HUES6 (cell line): ENCODE measurements at regions not wholly inside any gene's neighbourhood (a gene's known extent, or its start where the extent isn't known, plus 50 kb on each side); places are given as distances from the start of the nearest gene placed in this dataset.

ENCODE experiments used
- H3K27ac ChIP-seq: 2 replicates; pipeline ENCODE4 v1.7.0; 2013; ENCODE audit warnings: low read depth, mild to moderate bottlenecking, low read length, inconsistent platforms
- H3K27me3 ChIP-seq: 2 replicates; pipeline ENCODE4 v1.6.1; 2013; ENCODE audit warnings: low read length; ENCODE audit not compliant: control insufficient read depth, insufficient read depth
- H3K36me3 ChIP-seq: 2 replicates; pipeline ENCODE4 v1.6.1; 2013; ENCODE audit warnings: low read length; ENCODE audit not compliant: control insufficient read depth, insufficient read depth
- H3K4me1 ChIP-seq: 2 replicates; pipeline ENCODE4 v1.6.1; 2013; ENCODE audit warnings: low read length; ENCODE audit not compliant: control insufficient read depth, insufficient read depth
- H3K4me3 ChIP-seq: 2 replicates; pipeline ENCODE4 v1.5.1; 2013; ENCODE audit warnings: low read depth, low read length
- H3K9ac ChIP-seq: one replicate; pipeline ENCODE4 v1.6.1; 2013; ENCODE audit warnings: mild to moderate bottlenecking, low read length
- H3K9me3 ChIP-seq: 2 replicates; pipeline ENCODE4 v1.6.1; 2013; ENCODE audit warnings: low read depth, low read length; ENCODE audit not compliant: control insufficient read depth, insufficient read depth

GRCh38 chr20:57908704-57909630 lies 199.2 kb upstream of the PMEPA1 start:
- Histone ChIP-seq H3K27me3 (no peaks in the 10 kb centered on the region), H3K27ac (no peak overlapping the region), H3K36me3 (no peaks in the 10 kb centered on the region), H3K9me3 (no peaks in the 10 kb centered on the region), H3K4me3 (no peak overlapping the region), H3K4me1 (no peaks in the 10 kb centered on the region), H3K9ac (no peak overlapping the region)

GRCh38 chr20:57908226-57908625 lies 198.4 kb upstream of the PMEPA1 start:
- Histone ChIP-seq H3K27me3 (no peaks in the 10 kb centered on the region), H3K9me3 (no peaks in the 10 kb centered on the region), H3K27ac (no peak overlapping the region), H3K9ac (no peak overlapping the region), H3K36me3 (no peaks in the 10 kb centered on the region), H3K4me3 (no peak overlapping the region), H3K4me1 (no peaks in the 10 kb centered on the region)

- Histone ChIP-seq H3K9ac (no peak overlapping the region), H3K4me3 (no peak overlapping the region), H3K9me3 (no peaks in the 10 kb centered on the region), H3K4me1 (no peaks in the 10 kb centered on the region), H3K27ac (no peak overlapping the region), H3K27me3 (no peaks in the 10 kb centered on the region), H3K36me3 (no peaks in the 10 kb centered on the region)
Observed at GRCh38 chr20:57907131-57908000, 197.6 kb upstream of the PMEPA1 start.

GRCh38 chr20:57905448-57905847 lies 195.6 kb upstream of the PMEPA1 start:
- Histone ChIP-seq H3K4me3 (no peak overlapping the region), H3K27ac (no peak overlapping the region), H3K4me1 (peaks cover 2% of the 10 kb centered on the region; the same call in 1 of the 2 replicates), H3K9me3 (no peaks in the 10 kb centered on the region), H3K9ac (no peak overlapping the region), H3K36me3 (no peaks in the 10 kb centered on the region), H3K27me3 (no peaks in the 10 kb centered on the region)

- Histone ChIP-seq H3K4me3 (no peak overlapping the region), H3K27me3 (no peaks in the 10 kb centered on the region), H3K9me3 (no peaks in the 10 kb centered on the region), H3K27ac (no peak overlapping the region), H3K36me3 (no peaks in the 10 kb centered on the region), H3K9ac (no peak overlapping the region), H3K4me1 (peaks cover 11% of the 10 kb centered on the region; the same call in 1 of the 2 replicates)
Observed at GRCh38 chr20:57904314-57905105, 194.7 kb upstream of the PMEPA1 start.

- peaks cover 15% of the 10 kb centered on the region; the same call in 1 of the 2 replicates for H3K4me1 ChIP-seq
- H3K27ac ChIP-seq, result no peak overlapping the region
- no peaks in the 10 kb centered on the region for H3K27me3 ChIP-seq
- H3K36me3 ChIP-seq, result no peaks in the 10 kb centered on the region
- H3K9me3 ChIP-seq, result no peaks in the 10 kb centered on the region
- H3K9ac ChIP-seq, result no peak overlapping the region
- no peak overlapping the region for H3K4me3 ChIP-seq
Observed at GRCh38 chr20:57902473-57902872, 192.7 kb upstream of the PMEPA1 start.

GRCh38 chr20:57901526-57901925 lies 191.7 kb upstream of the PMEPA1 start:
- Histone ChIP-seq H3K27me3 (no peaks in the 10 kb centered on the region), H3K4me1 (peaks cover 15% of the 10 kb centered on the region; the same call in 1 of the 2 replicates), H3K9ac (no peak overlapping the region)

GRCh38 chr20:57900226-57900905 lies 190.6 kb upstream of the PMEPA1 start:
- Histone ChIP-seq H3K36me3 (no peaks in the 10 kb centered on the region), H3K4me1 (peaks cover 15% of the 10 kb centered on the region; the same call in 1 of the 2 replicates), H3K4me3 (no peak overlapping the region), H3K27me3 (no peaks in the 10 kb centered on the region), H3K9ac (no peak overlapping the region), H3K27ac (no peak overlapping the region), H3K9me3 (no peaks in the 10 kb centered on the region)

More at GRCh38 chr20:57901526-57901925, 191.7 kb upstream of the PMEPA1 start:
- H3K9me3 ChIP-seq, result no peaks in the 10 kb centered on the region
- H3K4me3 ChIP-seq, result no peak overlapping the region
- H3K27ac ChIP-seq, result no peak overlapping the region
- no peaks in the 10 kb centered on the region for H3K36me3 ChIP-seq

GRCh38 chr20:57899554-57899953 lies 189.7 kb upstream of the PMEPA1 start:
- H3K36me3 ChIP-seq, result no peaks in the 10 kb centered on the region
- no peaks in the 10 kb centered on the region for H3K27me3 ChIP-seq
- H3K4me1 ChIP-seq, result peaks cover 15% of the 10 kb centered on the region; the same call in 1 of the 2 replicates
- no peak overlapping the region for H3K4me3 ChIP-seq
- no peaks in the 10 kb centered on the region for H3K9me3 ChIP-seq
- no peak overlapping the region for H3K9ac ChIP-seq
- H3K27ac ChIP-seq, result no peak overlapping the region

GRCh38 chr20:57898332-57898731 lies 188.5 kb upstream of the PMEPA1 start:
- H3K27me3 ChIP-seq, result no peaks in the 10 kb centered on the region
- peaks cover 15% of the 10 kb centered on the region; the same call in 1 of the 2 replicates for H3K4me1 ChIP-seq
- H3K27ac ChIP-seq, result no peak overlapping the region

More at GRCh38 chr20:57898332-57898731, 188.5 kb upstream of the PMEPA1 start:
- no peaks in the 10 kb centered on the region for H3K36me3 ChIP-seq
- H3K4me3 ChIP-seq, result no peak overlapping the region
- no peaks in the 10 kb centered on the region for H3K9me3 ChIP-seq
- no peak overlapping the region for H3K9ac ChIP-seq
